Mesendoderm (in vitro differentiated cells): ENCODE measurements at regions not wholly inside any gene's neighbourhood (a gene's known extent, or its start where the extent isn't known, plus 50 kb on each side); places are given as distances from the start of the nearest gene placed in this dataset.

Source experiments
- DNase-seq: peaks from one replicate; pipeline ENCODE4 v3.0.0; 2013
- H2AK5ac ChIP-seq: 2 replicates; pipeline ENCODE4 v1.6.1; 2013; ENCODE audit warnings: low read length, inconsistent platforms
- H2BK120ac ChIP-seq: 2 replicates; pipeline ENCODE4 v1.6.1; 2013; ENCODE audit warnings: low read depth, mild to moderate bottlenecking, low read length, moderate library complexity, mixed read lengths
- H2BK15ac ChIP-seq: replicated peaks from 2 replicates; pipeline ENCODE4 v1.6.1; 2013; ENCODE audit warnings: low read depth, mild to moderate bottlenecking, moderate library complexity
- H2BK5ac ChIP-seq: 2 replicates; pipeline ENCODE4 v1.6.1; 2013; ENCODE audit warnings: low read length, inconsistent platforms
- H3K18ac ChIP-seq: 2 replicates; pipeline ENCODE4 v1.6.1; 2013; ENCODE audit warnings: mild to moderate bottlenecking, low read length, mixed read lengths
- H3K23ac ChIP-seq: one replicate; pipeline ENCODE4 v1.6.1; 2013; ENCODE audit warnings: low read length
- H3K27ac ChIP-seq: 2 replicates; pipeline ENCODE4 v1.5.1; 2013; ENCODE audit warnings: low read depth, mild to moderate bottlenecking, inconsistent platforms, low read length, moderate library complexity
- H3K27me3 ChIP-seq: 2 replicates; pipeline ENCODE4 v1.6.1; 2013; ENCODE audit warnings: low read length, control low read depth, mild to moderate bottlenecking, inconsistent platforms; ENCODE audit not compliant: insufficient read depth, poor library complexity
- H3K36me3 ChIP-seq: 2 replicates; pipeline ENCODE4 v1.6.1; 2013; ENCODE audit warnings: low read length, inconsistent platforms; ENCODE audit not compliant: control insufficient read depth, insufficient read depth
- H3K4ac ChIP-seq: one replicate; pipeline ENCODE4 v1.6.1; 2013; ENCODE audit warnings: low read depth, mild to moderate bottlenecking, low read length, moderate library complexity
- H3K4me1 ChIP-seq: 2 replicates; pipeline ENCODE4 v1.6.1; 2013; ENCODE audit warnings: low read depth, low read length, inconsistent platforms; ENCODE audit not compliant: control insufficient read depth
- H3K4me2 ChIP-seq: 2 replicates; pipeline ENCODE4 v1.6.1; 2013; ENCODE audit warnings: low read length
- H3K4me3 ChIP-seq: 2 replicates; pipeline ENCODE4 v1.5.1; 2013; ENCODE audit warnings: mild to moderate bottlenecking, low read length
- H3K56ac ChIP-seq: one replicate; pipeline ENCODE4 v1.6.1; 2013; ENCODE audit warnings: low read length
- H3K79me1 ChIP-seq: 2 replicates; pipeline ENCODE4 v1.6.1; 2013; ENCODE audit warnings: low read length, inconsistent platforms
- H3K79me2 ChIP-seq: 2 replicates; pipeline ENCODE4 v1.6.1; 2013; ENCODE audit warnings: mild to moderate bottlenecking, low read length; ENCODE audit not compliant: control insufficient read depth, insufficient read depth
- H3K9ac ChIP-seq: 2 replicates; pipeline ENCODE4 v1.6.1; 2013; ENCODE audit warnings: low read length, inconsistent platforms
- H4K5ac ChIP-seq: one replicate; pipeline ENCODE4 v1.6.1; 2013; ENCODE audit warnings: low read length
- H4K8ac ChIP-seq: one replicate; pipeline ENCODE4 v1.6.1; 2013; ENCODE audit warnings: low read depth, mild to moderate bottlenecking, control low read depth, low read length, moderate library complexity
- WGBS: extraction: QIAGEN DNeasy Blood & Tissue Kit; methylation state at CpG from one replicate; pipeline ENCODE4 v1.1.7; 2013; ENCODE audit warnings: low lambda C conversion rate, missing lambda C conversion rate; ENCODE audit not compliant: insufficient coverage; ENCODE audit errors: extremely low coverage; 5-methylcytosine and 5-hydroxymethylcytosine counted together

GRCh38 chr1:191615101-191615821 lies 543.0 kb upstream of the RGS18 start:
- H4K5ac ChIP-seq: no peak overlapping the region
- no peak overlapping the region for H2BK15ac ChIP-seq
- no peak for DNase-seq
- no peak overlapping the region for H3K4me3 ChIP-seq
- H3K79me1 ChIP-seq: no peaks in the 10 kb centered on the region
- no peaks in the 10 kb centered on the region for H3K36me3 ChIP-seq
- no peaks in the 10 kb centered on the region for H3K27me3 ChIP-seq
- no peaks in the 10 kb centered on the region for H3K4me1 ChIP-seq
- no peak overlapping the region for H3K56ac ChIP-seq
- H2AK5ac ChIP-seq: no peak overlapping the region
- no peaks in the 10 kb centered on the region for H3K79me2 ChIP-seq
- no peak overlapping the region for H3K4ac ChIP-seq
- no peak overlapping the region for H4K8ac ChIP-seq
- WGBS: no CpG with 5 or more reads among the region's 4 CpGs
- H3K18ac ChIP-seq: no peak overlapping the region
- H2BK5ac ChIP-seq: no peak overlapping the region
- no peak overlapping the region for H3K23ac ChIP-seq
- H3K4me2 ChIP-seq: no peak overlapping the region
- H3K9ac ChIP-seq: no peak overlapping the region
- H2BK120ac ChIP-seq: no peak overlapping the region
- H3K27ac ChIP-seq: no peak overlapping the region

GRCh38 chr1:191618181-191618580 lies 540.1 kb upstream of the RGS18 start:
- H3K4ac ChIP-seq: no peak overlapping the region
- no peak overlapping the region for H2BK15ac ChIP-seq
- H3K4me3 ChIP-seq: no peak overlapping the region
- H4K5ac ChIP-seq: no peak overlapping the region
- H3K9ac ChIP-seq: no peak overlapping the region
- no peak overlapping the region for H3K23ac ChIP-seq
- no peak for DNase-seq
- no peaks in the 10 kb centered on the region for H3K79me1 ChIP-seq
- no CpG with 5 or more reads among the region's 2 CpGs for WGBS
- H3K4me2 ChIP-seq: no peak overlapping the region
- no peak overlapping the region for H2AK5ac ChIP-seq
- no peak overlapping the region for H2BK5ac ChIP-seq
- H3K27ac ChIP-seq: no peak overlapping the region
- no peak overlapping the region for H4K8ac ChIP-seq
- no peaks in the 10 kb centered on the region for H3K27me3 ChIP-seq
- H3K36me3 ChIP-seq: no peaks in the 10 kb centered on the region
- H3K4me1 ChIP-seq: no peaks in the 10 kb centered on the region
- H3K18ac ChIP-seq: no peak overlapping the region
- H2BK120ac ChIP-seq: no peak overlapping the region
- no peak overlapping the region for H3K56ac ChIP-seq
- no peaks in the 10 kb centered on the region for H3K79me2 ChIP-seq

DNA sequence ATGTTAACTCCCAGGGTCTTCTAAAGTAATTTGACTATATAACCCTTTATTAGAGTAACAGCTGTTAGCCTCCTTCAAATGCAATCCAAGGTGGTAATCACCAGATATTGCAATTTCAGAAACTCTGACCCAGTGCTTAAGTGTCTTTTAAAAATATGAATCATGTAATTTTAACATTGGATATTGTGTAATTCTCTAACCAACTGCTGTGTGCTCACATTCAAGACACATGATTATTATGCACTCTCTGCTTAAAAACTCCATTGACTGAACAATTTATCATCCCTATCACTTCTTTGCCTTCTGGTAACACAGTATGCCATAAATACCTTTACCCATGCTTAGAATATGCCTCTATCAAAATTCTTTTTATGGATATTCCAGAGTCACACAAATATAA lies 537.4 kb upstream of the RGS18 start:
- Histone ChIP-seq H2AK5ac (no peak overlapping the region), H3K4me3 (no peak overlapping the region), H4K5ac (no peak overlapping the region), H3K56ac (no peak overlapping the region), H3K9ac (no peak overlapping the region), H3K27me3 (no peaks in the 10 kb centered on the region), H3K79me1 (no peaks in the 10 kb centered on the region), H3K4ac (no peak overlapping the region), H3K79me2 (no peaks in the 10 kb centered on the region), H3K27ac (no peak overlapping the region), H3K4me1 (no peaks in the 10 kb centered on the region), H2BK120ac (no peak overlapping the region), H3K4me2 (no peak overlapping the region), H3K23ac (no peak overlapping the region), H2BK5ac (no peak overlapping the region), H3K18ac (no peak overlapping the region), H2BK15ac (no peak overlapping the region), H4K8ac (no peak overlapping the region), H3K36me3 (no peaks in the 10 kb centered on the region)
- no peak for DNase-seq

DNA sequence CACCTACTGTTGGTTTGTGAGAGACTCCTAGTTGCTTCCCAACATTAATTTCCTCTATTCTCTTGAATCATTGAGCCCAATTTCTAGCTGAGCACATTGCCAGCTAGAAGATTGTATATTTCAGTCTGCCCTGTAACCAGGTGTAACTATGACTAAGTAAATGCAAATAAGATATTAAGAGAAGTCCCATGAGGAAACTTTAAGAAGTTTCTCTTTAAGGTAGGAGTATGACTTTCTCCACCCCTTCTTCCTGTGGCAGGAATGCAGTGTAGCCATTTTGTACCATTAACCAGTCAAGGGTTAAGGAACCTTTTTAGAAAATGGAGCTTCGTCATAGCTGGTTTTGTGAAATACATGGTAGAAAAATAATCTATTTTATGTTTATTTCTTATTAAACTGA lies 534.2 kb upstream of the RGS18 start:
- Histone ChIP-seq H3K4ac (no peak overlapping the region), H4K8ac (no peak overlapping the region), H3K79me2 (no peaks in the 10 kb centered on the region), H3K18ac (no peak overlapping the region), H3K27ac (no peak overlapping the region), H2BK15ac (no peak overlapping the region), H2AK5ac (no peak overlapping the region), H3K27me3 (no peaks in the 10 kb centered on the region), H3K36me3 (no peaks in the 10 kb centered on the region), H2BK5ac (no peak overlapping the region), H4K5ac (no peak overlapping the region), H3K4me2 (no peak overlapping the region), H3K9ac (no peak overlapping the region), H3K4me3 (no peak overlapping the region), H2BK120ac (no peak overlapping the region), H3K4me1 (no peaks in the 10 kb centered on the region), H3K23ac (no peak overlapping the region), H3K56ac (no peak overlapping the region), H3K79me1 (no peaks in the 10 kb centered on the region)
- DNase-seq: no peak
- no CpG with 5 or more reads among the region's 1 CpG for WGBS

- Histone ChIP-seq H3K4me2 (no peak overlapping the region), H3K4me1 (no peaks in the 10 kb centered on the region), H4K8ac (no peak overlapping the region), H3K18ac (no peak overlapping the region), H3K4ac (no peak overlapping the region), H3K4me3 (no peak overlapping the region), H2BK5ac (no peak overlapping the region), H2BK120ac (no peak overlapping the region), H3K79me2 (no peaks in the 10 kb centered on the region), H3K27me3 (no peaks in the 10 kb centered on the region), H3K23ac (no peak overlapping the region), H4K5ac (no peak overlapping the region), H3K9ac (no peak overlapping the region), H2BK15ac (no peak overlapping the region), H3K27ac (no peak overlapping the region), H3K36me3 (no peaks in the 10 kb centered on the region), H2AK5ac (no peak overlapping the region), H3K79me1 (no peaks in the 10 kb centered on the region), H3K56ac (no peak overlapping the region)
- DNase-seq: peak; percentile 61
These were observed 528.4 kb upstream of the RGS18 start for GRCh38 chr1:191629836-191630235.

GRCh38 chr1:191634801-191635508 lies 523.3 kb upstream of the RGS18 start:
- DNase-seq: peak; percentile 14
- no peak overlapping the region for H2AK5ac ChIP-seq
- no peak overlapping the region for H3K4me3 ChIP-seq
- no peaks in the 10 kb centered on the region for H3K79me1 ChIP-seq
- H3K36me3 ChIP-seq: no peaks in the 10 kb centered on the region
- no CpG with 5 or more reads among the region's 3 CpGs for WGBS
- H3K79me2 ChIP-seq: no peaks in the 10 kb centered on the region
- H2BK5ac ChIP-seq: no peak overlapping the region
- H3K9ac ChIP-seq: no peak overlapping the region
- H3K23ac ChIP-seq: no peak overlapping the region
- no peak overlapping the region for H3K4ac ChIP-seq
- H3K4me1 ChIP-seq: no peaks in the 10 kb centered on the region
- H4K5ac ChIP-seq: no peak overlapping the region
- H3K18ac ChIP-seq: no peak overlapping the region
- H3K4me2 ChIP-seq: no peak overlapping the region
- no peaks in the 10 kb centered on the region for H3K27me3 ChIP-seq
- no peak overlapping the region for H3K56ac ChIP-seq
- H4K8ac ChIP-seq: no peak overlapping the region
- no peak overlapping the region for H2BK15ac ChIP-seq
- no peak overlapping the region for H3K27ac ChIP-seq
- H2BK120ac ChIP-seq: no peak overlapping the region
